GM18517 (cell line): ENCODE measurements at regions not wholly inside any gene's neighbourhood (a gene's known extent, or its start where the extent isn't known, plus 50 kb on each side); places are given as distances from the start of the nearest gene placed in this dataset.

Experiments
- ATAC-seq: cut with Tn5 transposase; IDR thresholded peaks from one replicate; pipeline ENCODE4 v1.9.1; 2021; ENCODE audit warnings: mild to moderate bottlenecking, moderate library complexity; ENCODE audit not compliant: unreplicated experiment

- ATAC-seq: no peak
These were observed 248.1 kb upstream of the RHOBTB1 start for GRCh38 chr10:61192042-61192441.

GRCh38 chr10:61189912-61190311 lies 245.9 kb upstream of the RHOBTB1 start:
- ATAC-seq: no peak

- no peak for ATAC-seq
These were observed 244.7 kb upstream of the RHOBTB1 start for GRCh38 chr10:61188691-61189090.

- ATAC-seq: no peak
These were observed 244.1 kb upstream of the RHOBTB1 start for GRCh38 chr10:61188101-61188500.

- ATAC-seq: no peak
These were observed 243.6 kb upstream of the RHOBTB1 start for GRCh38 chr10:61187601-61188000.

GRCh38 chr10:61186408-61186807 lies 242.4 kb upstream of the RHOBTB1 start:
- ATAC-seq: no peak

- ATAC-seq: no peak
These were observed 240.4 kb upstream of the RHOBTB1 start for GRCh38 chr10:61184429-61184828.

GRCh38 chr10:61183967-61184366 lies 240.0 kb upstream of the RHOBTB1 start:
- ATAC-seq: no peak

GRCh38 chr10:61181832-61182231 lies 237.8 kb upstream of the RHOBTB1 start:
- ATAC-seq: no peak

- no peak for ATAC-seq
These were observed 235.8 kb upstream of the RHOBTB1 start for GRCh38 chr10:61179771-61180170.

- no peak for ATAC-seq
These were observed 232.4 kb upstream of the RHOBTB1 start for GRCh38 chr10:61176424-61176823.

- ATAC-seq: no peak
These were observed 231.3 kb upstream of the RHOBTB1 start for GRCh38 chr10:61175316-61175715.

GRCh38 chr10:61173450-61173849 lies 229.5 kb upstream of the RHOBTB1 start:
- no peak for ATAC-seq

- ATAC-seq: no peak
These were observed 228.4 kb upstream of the RHOBTB1 start for GRCh38 chr10:61172182-61172926.

GRCh38 chr10:61170594-61170993 lies 226.6 kb upstream of the RHOBTB1 start:
- ATAC-seq: no peak

GRCh38 chr10:61169294-61169693 lies 225.3 kb upstream of the RHOBTB1 start:
- ATAC-seq: no peak

- ATAC-seq: no peak
These were observed 222.5 kb upstream of the RHOBTB1 start for GRCh38 chr10:61166489-61166888.

- no peak for ATAC-seq
These were observed 222.1 kb upstream of the RHOBTB1 start for GRCh38 chr10:61166065-61166464.

- no peak for ATAC-seq
These were observed 220.6 kb upstream of the RHOBTB1 start for GRCh38 chr10:61164458-61165160.

GRCh38 chr10:61163403-61163802 lies 219.4 kb upstream of the RHOBTB1 start:
- ATAC-seq: no peak

GRCh38 chr10:61160253-61160652 lies 216.3 kb upstream of the RHOBTB1 start:
- ATAC-seq: no peak

- ATAC-seq: no peak
These were observed 215.3 kb upstream of the RHOBTB1 start for GRCh38 chr10:61159253-61159652.
